Breast epithelium (tissue), 4 donors: ENCODE measurements at regions not wholly inside any gene's neighbourhood (a gene's known extent, or its start where the extent isn't known, plus 50 kb on each side); places are given as distances from the start of the nearest gene placed in this dataset.
"Not testable (repeated sequence)": the region's sequence is repeated elsewhere in the genome, so short reads cannot be mapped to it uniquely, and the experiment has no call there.

Source experiments
- DNase-seq, 2 donors: peaks; one replicate each; pipeline ENCODE4 v3.0.0-alpha.2; 2019; ENCODE audit warnings: low spot score in 2 of 2
- H3K27ac ChIP-seq, 2 donors: fragments of 200-600 bp; sonication (generic) in 1 of 2; one replicate each; pipeline ENCODE4 v1.5.1; 2016 to 2019; ENCODE audit warnings: mild to moderate bottlenecking in 1 of 2
- H3K27me3 ChIP-seq, 2 donors: fragments of 200-600 bp; sonication (generic) in 1 of 2; one replicate each; pipeline versions ENCODE4 v1.5.1 to v1.6.0; 2017 to 2019; ENCODE audit warnings: control low read depth in 1 of 2, mild to moderate bottlenecking in 1 of 2
- H3K36me3 ChIP-seq: fragments of 200-600 bp; one replicate; pipeline ENCODE4 v1.5.1; 2019
- H3K4me1 ChIP-seq, 2 donors: fragments of 200-600 bp; sonication (generic); one replicate each; pipeline ENCODE4 v1.5.1; 2016 to 2019; ENCODE audit warnings: control low read depth in 1 of 2
- H3K4me3 ChIP-seq, 3 donors: fragments of 200-600 bp; sonication (generic); 1 replicate in 2 of 3; 2 replicates in 1 of 3; pipeline ENCODE4 v1.5.1; 2016 to 2019; ENCODE audit warnings: mild to moderate bottlenecking in 3 of 3, moderate library complexity in 2 of 3
- H3K9me3 ChIP-seq, 2 donors: fragments of 200-600 bp; sonication (generic) in 1 of 2; one replicate each; pipeline ENCODE4 v1.5.1; 2016 to 2019; ENCODE audit warnings: control low read depth in 1 of 2
- POLR2A ChIP-seq: fragments of 450-650 bp; IDR thresholded peaks from one replicate; pipeline ENCODE4 v1.6.1; 2016; ENCODE audit warnings: antibody characterized with exemption, mild to moderate bottlenecking, moderate library complexity
- POLR2AphosphoS5 ChIP-seq, 3 donors: sonication (generic); formaldehyde crosslinking; IDR thresholded peaks; one replicate each; pipeline ENCODE4 v1.6.1; 2017; ENCODE audit warnings: antibody characterized with exemption in 3 of 3
- intact Hi-C: fragments of 100-400 bp; cut with DNase I; formaldehyde crosslinking; loops from one replicate; pipeline ENCODE4 v1.15.1; 2023; ENCODE audit warnings: low total_unique reads
- TF ChIP-seq, protein P1 (sequence below), 3 donors: fragments of 450-650 bp; IDR thresholded peaks; one replicate each; pipeline ENCODE4 v1.5.1; 2016 to 2017; ENCODE audit warnings: antibody characterized with exemption in 3 of 3, mild to moderate bottlenecking in 3 of 3, moderate library complexity in 3 of 3

GRCh38 chr2:226464380-226464779, 335.2 kb downstream of the IRS1 start:
- Histone ChIP-seq H3K36me3 (no peaks in the 10 kb centered on the region), H3K27me3 (no peaks in the 10 kb centered on the region), H3K27ac (no peak overlapping the region), H3K4me3 (no peak overlapping the region), H3K4me1 (no peaks in the 10 kb centered on the region), H3K9me3 (no peaks in the 10 kb centered on the region)
- DNase-seq: no peak
- TF ChIP-seq, protein P1, sequence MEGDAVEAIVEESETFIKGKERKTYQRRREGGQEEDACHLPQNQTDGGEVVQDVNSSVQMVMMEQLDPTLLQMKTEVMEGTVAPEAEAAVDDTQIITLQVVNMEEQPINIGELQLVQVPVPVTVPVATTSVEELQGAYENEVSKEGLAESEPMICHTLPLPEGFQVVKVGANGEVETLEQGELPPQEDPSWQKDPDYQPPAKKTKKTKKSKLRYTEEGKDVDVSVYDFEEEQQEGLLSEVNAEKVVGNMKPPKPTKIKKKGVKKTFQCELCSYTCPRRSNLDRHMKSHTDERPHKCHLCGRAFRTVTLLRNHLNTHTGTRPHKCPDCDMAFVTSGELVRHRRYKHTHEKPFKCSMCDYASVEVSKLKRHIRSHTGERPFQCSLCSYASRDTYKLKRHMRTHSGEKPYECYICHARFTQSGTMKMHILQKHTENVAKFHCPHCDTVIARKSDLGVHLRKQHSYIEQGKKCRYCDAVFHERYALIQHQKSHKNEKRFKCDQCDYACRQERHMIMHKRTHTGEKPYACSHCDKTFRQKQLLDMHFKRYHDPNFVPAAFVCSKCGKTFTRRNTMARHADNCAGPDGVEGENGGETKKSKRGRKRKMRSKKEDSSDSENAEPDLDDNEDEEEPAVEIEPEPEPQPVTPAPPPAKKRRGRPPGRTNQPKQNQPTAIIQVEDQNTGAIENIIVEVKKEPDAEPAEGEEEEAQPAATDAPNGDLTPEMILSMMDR (IDR thresholded peaks at IDR 0.05): no peak
- no peak for TF ChIP-seq POLR2AphosphoS5 (IDR thresholded peaks at IDR 0.05)
- no peak for TF ChIP-seq POLR2A
- intact Hi-C loops: no loop called here

DNA sequence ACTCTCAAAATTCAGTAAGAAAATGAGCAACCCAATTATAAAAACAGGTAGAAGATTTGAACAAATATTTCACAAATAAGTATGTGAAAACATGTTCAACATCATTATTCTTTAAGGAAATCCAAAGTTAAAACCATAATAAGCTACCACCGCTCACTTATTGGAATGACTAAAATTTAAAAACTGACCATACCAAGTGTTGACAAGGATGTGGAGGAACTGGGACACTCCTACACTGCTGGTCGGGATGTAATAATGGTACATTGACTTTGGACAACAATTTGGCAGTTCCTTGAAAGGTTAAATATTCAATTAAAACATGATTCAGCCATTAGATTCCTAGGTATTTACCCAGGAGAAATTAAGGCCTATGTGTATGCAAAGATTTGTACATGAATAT, 336.5 kb downstream of the IRS1 start:
- no peaks in the 10 kb centered on the region for H3K4me1 ChIP-seq
- H3K27me3 ChIP-seq: no peaks in the 10 kb centered on the region
- no peak overlapping the region for H3K4me3 ChIP-seq
- H3K9me3 ChIP-seq: no peaks in the 10 kb centered on the region
- H3K36me3 ChIP-seq: no peaks in the 10 kb centered on the region
- no peak overlapping the region for H3K27ac ChIP-seq
- TF ChIP-seq POLR2A (no peak), POLR2AphosphoS5 (IDR thresholded peaks at IDR 0.05) (no peak)
- TF ChIP-seq, protein P1 (IDR thresholded peaks at IDR 0.05): no peak
- intact Hi-C loops: no loop called here
- no peak for DNase-seq

DNA sequence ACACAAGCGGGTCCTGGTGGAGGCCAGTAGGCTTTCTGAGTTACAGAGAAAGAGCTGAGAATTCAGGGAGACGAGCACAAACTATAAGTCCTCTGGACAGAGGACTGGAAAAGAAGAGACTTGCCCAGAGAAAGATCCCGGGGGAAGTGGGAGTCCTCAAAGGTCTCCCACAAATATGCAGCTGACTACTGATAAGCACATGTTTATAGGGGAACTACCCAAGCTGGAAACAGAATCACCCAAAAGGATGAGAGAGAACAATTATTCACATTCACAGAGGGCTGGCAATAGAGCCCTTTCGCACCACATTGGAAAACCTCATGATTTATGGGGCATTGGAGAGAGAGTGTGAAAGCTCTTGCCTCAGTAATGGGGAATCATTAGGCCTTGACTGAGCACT, 337.6 kb downstream of the IRS1 start:
- no peaks in the 10 kb centered on the region for H3K9me3 ChIP-seq
- no peak for DNase-seq
- TF ChIP-seq, protein P1 (IDR thresholded peaks at IDR 0.05): no peak
- TF ChIP-seq POLR2AphosphoS5 (IDR thresholded peaks at IDR 0.05) (no peak), POLR2A (no peak)
- no peaks in the 10 kb centered on the region for H3K27me3 ChIP-seq
- no peak overlapping the region for H3K27ac ChIP-seq
- H3K4me1 ChIP-seq: no peaks in the 10 kb centered on the region
- no peak overlapping the region for H3K4me3 ChIP-seq
- intact Hi-C loops: no loop called here
- no peaks in the 10 kb centered on the region for H3K36me3 ChIP-seq

DNA sequence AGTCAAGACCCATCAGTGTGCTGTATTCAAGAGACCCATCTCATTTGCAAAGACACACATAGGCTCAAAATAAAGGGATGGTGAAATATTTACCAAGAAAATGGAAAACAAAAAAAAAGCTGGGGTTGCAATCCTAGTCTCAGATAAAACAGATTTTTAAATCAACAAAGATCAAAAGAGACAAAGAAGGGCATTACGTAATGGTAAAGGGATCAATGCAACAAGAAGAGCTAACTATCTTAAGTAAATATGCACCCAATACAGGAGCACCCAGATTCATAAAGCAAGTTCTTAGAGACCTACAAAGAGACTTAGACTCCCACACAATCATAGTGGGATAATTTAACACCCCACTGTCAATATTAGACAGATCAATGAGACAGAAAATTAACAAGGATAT, 343.5 kb downstream of the IRS1 start:
- H3K27ac ChIP-seq, H3K4me3 ChIP-seq, H3K27me3 ChIP-seq, H3K4me1 ChIP-seq, DNase-seq, H3K36me3 ChIP-seq, H3K9me3 ChIP-seq, intact Hi-C loops: not testable (repeated sequence)

DNA sequence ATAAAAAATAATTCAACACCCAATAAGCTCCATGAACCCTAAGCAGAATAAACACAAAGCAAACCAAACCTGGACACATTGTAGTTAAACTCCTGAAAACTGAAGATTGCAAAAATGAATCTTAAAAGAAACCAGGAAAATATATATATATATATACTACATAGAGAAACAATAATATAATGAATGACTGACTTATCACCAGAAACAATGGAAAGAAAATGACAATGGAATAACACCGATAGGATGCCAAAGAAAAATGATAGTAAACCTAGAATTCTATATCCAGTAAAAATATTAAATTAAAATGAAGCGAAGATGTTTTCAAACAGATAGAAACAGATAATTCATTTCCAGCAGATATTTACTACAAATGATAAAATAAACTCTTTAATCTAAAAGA, 346.9 kb downstream of the IRS1 start:
- Histone ChIP-seq H3K4me1 (no peaks in the 10 kb centered on the region), H3K36me3 (no peaks in the 10 kb centered on the region), H3K27ac (no peak overlapping the region), H3K4me3 (no peak overlapping the region), H3K27me3 (no peaks in the 10 kb centered on the region), H3K9me3 (peaks cover 0 to 5% of the 10 kb centered on the region in 2 donors)
- DNase-seq: no peak
- TF ChIP-seq, protein P1 (IDR thresholded peaks at IDR 0.05): no peak
- TF ChIP-seq POLR2A (no peak), POLR2AphosphoS5 (IDR thresholded peaks at IDR 0.05) (no peak)
- intact Hi-C loops: no loop called here

DNA sequence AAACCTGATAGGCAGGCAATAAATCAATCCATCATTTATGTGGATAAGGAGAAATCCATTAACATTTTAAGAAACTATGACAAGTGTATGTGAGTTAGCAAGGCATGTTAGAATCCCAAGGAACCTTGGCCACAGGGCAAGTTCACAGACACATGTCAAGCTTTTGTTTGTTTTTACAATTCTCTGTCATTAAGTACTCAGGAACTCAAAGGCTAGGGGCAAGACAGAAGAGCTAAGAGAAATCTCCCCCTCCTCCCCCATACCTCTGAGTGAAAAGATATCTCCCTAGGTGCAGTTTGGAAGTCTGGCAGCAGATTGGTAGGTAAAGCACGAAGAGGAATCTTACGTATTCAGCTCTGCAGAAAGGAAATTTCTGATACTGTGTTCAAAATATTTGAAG, 348.1 kb downstream of the IRS1 start:
- Histone ChIP-seq H3K27ac (no peak overlapping the region), H3K9me3 (peaks cover 0 to 5% of the 10 kb centered on the region in 2 donors), H3K36me3 (no peaks in the 10 kb centered on the region), H3K4me1 (no peaks in the 10 kb centered on the region), H3K27me3 (no peaks in the 10 kb centered on the region), H3K4me3 (no peak overlapping the region)
- no peak for TF ChIP-seq POLR2A
- TF ChIP-seq, protein P1 (IDR thresholded peaks at IDR 0.05): no peak
- no peak for TF ChIP-seq POLR2AphosphoS5 (IDR thresholded peaks at IDR 0.05)
- no peak for DNase-seq
- intact Hi-C loops: no loop called here
